ENCODE measurements at regions not wholly inside any gene's neighbourhood (a gene's known extent, or its start where the extent isn't known, plus 50 kb on each side); places are given as distances from the start of the nearest gene placed in this dataset.

DNA sequence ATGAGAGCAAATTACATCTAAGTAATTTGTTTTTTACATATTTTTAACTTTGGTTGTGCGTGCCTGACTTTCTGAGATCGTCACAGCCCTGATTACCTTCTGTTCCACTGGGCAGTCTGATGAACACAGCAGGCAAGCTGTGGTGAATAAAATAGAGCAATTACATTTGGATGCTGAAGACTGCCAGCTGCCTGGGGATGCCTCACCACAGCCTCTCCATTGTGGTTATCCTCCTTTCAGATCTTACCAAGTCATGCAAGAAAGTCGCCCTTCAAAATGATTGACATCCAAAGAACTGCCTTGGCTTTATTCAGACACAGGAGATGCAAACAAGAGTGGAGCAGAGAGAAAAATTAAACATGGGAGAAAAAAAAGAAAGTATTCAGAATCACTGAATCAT is 456.6 kb upstream of the TMPO start:
- DNase-seq: no peak

DNA sequence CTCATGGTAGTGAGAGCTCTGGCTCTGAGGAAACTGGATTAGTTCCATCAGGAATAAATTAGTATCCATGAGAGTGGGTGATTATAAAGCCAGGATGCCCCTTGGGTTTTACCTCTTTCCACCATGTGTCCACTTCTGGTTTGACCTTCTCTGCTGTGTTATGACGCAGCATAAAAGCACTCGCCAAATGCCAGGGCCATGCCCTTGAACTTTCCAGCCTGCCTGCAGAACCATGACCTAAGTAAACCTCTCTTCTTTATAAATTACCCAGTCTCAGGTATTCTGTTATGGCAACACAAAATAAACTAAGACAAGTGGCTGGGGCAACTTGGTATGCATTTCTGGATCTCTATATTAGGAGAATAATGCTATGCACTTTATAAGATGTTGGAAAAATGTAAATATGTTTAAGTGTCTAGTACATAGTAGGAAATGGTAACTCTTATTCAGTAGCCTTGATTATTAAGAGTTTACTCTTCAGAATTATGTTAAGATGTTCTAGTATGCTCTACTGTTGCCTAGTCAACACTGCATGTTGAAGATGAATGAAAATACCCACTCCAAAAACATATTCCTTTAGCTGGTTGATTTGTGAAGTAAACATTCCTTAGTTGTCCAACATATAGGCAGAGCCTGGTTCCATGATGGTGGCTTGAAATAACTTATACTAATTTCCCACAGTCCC is 455.6 kb upstream of the TMPO start:
- DNase-seq: no peak

- DNase-seq: peak in 2 of 51 donors; percentile 1 to 16
Measured at GRCh38 chr12:98060411-98060810, 455.0 kb upstream of the TMPO start.

GRCh38 chr12:98062464-98063245 is 452.7 kb upstream of the TMPO start:
- DNase-seq: no peak

DNA sequence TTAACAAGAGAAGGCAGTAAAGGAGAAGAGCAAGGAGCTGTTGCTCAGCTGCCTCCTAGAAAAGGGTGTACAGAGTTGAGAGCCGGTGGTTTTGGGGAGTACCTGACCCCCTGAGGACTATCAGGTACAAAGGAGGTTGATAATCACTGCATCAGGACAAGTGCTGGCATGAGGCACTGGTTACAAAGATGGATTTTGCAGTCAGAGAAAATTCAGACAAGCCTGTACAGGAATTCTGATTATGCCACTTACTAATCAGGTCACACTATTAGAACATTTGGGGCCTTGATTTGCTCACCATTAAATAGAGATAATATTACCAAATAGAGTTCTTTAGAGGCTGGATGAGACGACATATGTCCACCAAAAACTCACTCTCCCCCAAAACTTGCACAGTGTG is 450.9 kb upstream of the TMPO start:
- no peak for DNase-seq

- DNase-seq: no peak
Measured at GRCh38 chr12:98067795-98068194, 447.6 kb upstream of the TMPO start.

GRCh38 chr12:98073610-98074009 is 441.8 kb upstream of the TMPO start:
- DNase-seq: no peak

GRCh38 chr12:98074286-98074685 is 441.1 kb upstream of the TMPO start:
- no peak for DNase-seq

- no peak for DNase-seq
Measured at GRCh38 chr12:98084391-98084790, 431.0 kb upstream of the TMPO start.

GRCh38 chr12:98085046-98085755 is 430.2 kb upstream of the TMPO start:
- DNase-seq: no peak

- no peak for DNase-seq
Measured at GRCh38 chr12:98090731-98091130, 424.7 kb upstream of the TMPO start.

DNA sequence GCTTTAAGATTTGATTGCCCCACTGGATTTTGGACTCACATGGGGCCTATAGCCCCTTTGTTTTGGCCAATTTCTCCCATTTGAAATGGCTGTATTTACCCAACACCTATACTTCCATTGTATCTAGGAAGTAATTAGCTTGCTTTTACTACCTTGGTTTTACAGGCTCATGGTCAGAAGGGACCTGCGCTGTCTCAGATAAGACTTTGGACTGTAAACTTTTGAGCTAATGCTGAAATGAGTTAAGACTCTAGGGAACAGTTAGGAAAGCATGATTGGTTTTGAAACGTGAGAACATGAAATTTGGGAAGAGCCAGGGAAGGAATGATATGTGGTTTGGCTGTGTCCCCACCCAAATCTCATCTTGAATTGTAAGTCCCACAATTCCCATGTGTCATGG is 419.0 kb upstream of the TMPO start:
- no peak for DNase-seq

GRCh38 chr12:98106031-98106683 is 409.2 kb upstream of the TMPO start:
- DNase-seq: no peak

GRCh38 chr12:98109266-98109665 is 406.1 kb upstream of the TMPO start:
- no peak for DNase-seq

DNA sequence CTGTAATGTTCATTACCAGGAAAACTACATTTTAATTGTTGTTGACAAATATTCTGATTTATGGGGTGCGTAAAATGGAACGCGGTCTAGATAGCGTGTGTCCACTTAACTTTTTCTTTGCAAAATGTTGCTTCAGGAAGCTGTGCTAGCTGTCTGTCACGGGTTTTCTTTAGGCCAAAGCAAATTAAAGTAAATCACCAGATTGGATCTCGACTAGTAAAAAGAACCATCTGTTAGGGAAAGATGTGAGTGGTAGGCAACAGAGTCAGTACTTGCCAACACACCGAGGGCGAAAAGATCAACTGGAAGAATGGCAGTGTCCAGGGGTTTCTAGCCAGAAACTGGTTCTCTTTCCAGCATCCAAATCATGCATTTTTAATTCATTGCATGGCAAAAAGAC is 404.9 kb upstream of the TMPO start:
- DNase-seq: no peak

- no peak for DNase-seq
Measured at GRCh38 chr12:98113548-98113947, 401.8 kb upstream of the TMPO start.

DNA sequence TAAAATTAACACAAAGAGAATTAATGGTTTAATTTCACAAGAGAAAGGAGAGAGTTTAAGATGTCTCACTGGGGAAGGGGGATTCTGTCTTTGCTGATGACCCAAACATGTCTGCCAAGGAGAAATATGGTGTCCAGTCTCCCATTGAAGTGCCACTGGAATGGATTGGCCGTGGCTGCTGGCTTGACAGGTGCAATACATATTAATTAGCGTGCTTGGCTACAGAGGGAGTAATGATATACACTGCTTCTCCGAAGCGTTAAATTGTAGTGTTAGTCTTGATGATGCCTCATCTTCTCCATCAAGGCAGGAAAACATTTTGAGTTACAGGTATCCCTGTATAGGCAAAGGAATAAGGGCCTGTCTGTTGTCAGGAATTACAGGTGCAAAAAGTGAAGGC is 393.4 kb upstream of the TMPO start:
- DNase-seq: no peak

- DNase-seq: no peak
Measured at GRCh38 chr12:98123021-98123461, 392.3 kb upstream of the TMPO start.

GRCh38 chr12:98126637-98127335 is 388.6 kb upstream of the TMPO start:
- DNase-seq: no peak

GRCh38 chr12:98127336-98127679 is 388.1 kb upstream of the TMPO start:
- no peak for DNase-seq

- DNase-seq: no peak
Measured at GRCh38 chr12:98127854-98128253, 387.5 kb upstream of the TMPO start.

- no peak for DNase-seq
Measured at GRCh38 chr12:98136544-98136943, 378.8 kb upstream of the TMPO start.

Measured in hypothalamus (tissue), 51 donors.